ENCODE measurements at regions not wholly inside any gene's neighbourhood (a gene's known extent, or its start where the extent isn't known, plus 50 kb on each side); places are given as distances from the start of the nearest gene placed in this dataset.
"Not testable (repeated sequence)": the region's sequence is repeated elsewhere in the genome, so short reads cannot be mapped to it uniquely, and the experiment has no call there.

DNA sequence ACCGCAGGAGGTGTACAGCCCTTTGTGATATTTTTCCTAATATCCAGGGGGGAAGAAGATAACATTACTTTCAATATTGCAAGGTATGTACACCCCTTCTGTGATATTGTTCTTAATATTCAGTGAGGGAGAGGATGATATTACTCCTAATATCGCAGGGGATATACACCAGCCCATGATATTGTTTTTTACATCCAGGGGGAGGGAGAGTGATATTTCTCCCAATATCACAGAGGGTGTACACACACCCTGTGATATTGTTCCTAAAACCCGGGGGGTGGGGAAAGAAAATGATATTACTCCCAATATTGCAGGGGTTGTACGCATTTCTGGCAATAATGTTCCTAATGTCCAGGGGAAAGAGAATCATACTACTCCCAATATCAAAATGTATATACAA lies 58.0 kb upstream of the SLC25A48 start:
- no peak for DNase-seq (ENCODE audit: low read depth, low spot score)

DNA sequence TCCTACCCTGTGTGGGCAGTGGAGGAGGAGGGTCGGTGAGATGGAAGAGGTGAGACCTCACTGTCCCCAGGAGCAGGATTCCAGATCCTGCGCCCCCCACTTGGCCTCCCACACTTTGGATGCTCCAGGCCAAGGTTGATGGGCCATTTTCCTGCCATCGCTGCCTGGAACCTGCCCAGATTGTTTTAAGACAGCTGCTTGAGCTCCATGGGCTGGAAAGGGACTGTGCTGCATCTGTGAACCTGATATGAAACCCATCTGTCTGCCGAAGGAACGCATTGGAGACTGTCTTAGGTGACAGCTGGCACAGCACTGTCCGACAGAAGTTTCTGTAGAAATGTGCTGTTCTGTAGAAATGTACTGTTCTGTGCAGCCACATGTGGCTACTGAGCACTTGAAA lies 72.7 kb upstream of the SLC25A48 start:
- H3K4me3 ChIP-seq (ENCODE audit: low read length) = no peak overlapping the region
- no peak for DNase-seq (ENCODE audit: low read depth, low spot score)

More for the DNA sequence above, 58.0 kb upstream of the SLC25A48 start:
- no peak overlapping the region for H3K4me3 ChIP-seq (ENCODE audit: low read length)

DNA sequence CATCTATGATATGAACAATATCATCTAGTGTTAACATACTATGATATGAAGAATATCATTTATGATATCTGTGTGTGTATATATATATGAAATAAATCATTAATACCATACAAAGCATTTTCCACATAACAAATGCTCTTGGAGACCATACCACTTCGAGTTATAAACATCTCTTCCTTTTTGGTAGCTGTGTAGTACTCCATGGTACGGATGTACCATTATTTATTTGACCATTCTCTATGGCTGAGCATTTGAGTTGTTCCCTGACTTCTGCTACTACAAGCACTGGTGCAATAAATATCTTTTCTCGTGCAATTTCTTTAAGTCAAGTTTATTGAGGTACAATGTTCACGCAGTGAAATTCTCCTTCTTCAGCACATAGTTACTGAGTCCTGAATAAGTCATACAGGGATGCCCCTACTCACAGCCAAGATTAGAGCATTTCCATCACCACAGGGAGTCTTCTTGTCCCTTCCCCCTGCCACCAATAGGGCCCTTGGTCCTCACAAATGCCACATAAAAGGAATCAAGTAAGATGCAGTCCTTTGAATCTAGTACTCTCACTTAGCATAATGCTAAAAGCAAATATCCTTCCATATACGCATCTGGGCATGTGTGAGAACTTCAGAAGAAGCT lies 75.2 kb upstream of the SLC25A48 start:
- no peak overlapping the region for H3K4me3 ChIP-seq (ENCODE audit: low read length)
- no peak for DNase-seq (ENCODE audit: low read depth, low spot score)

DNA sequence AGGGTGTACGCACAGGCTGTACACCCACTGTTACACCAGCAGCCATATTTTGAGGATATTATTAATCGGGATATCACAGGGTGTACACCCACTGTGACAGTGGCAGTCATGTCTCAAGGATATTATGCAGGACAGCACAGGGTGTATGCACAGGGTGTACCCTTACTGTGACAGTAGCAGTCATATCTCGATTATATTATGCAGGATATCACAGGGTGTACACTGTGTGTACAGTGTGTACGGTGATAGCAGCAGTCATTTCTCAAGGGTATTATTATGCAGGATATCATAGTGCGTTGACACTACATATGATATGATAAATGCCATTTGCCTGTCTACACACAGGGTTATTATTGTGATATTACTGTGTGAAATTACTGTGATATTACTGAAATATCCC lies 80.5 kb upstream of the SLC25A48 start:
- DNase-seq (ENCODE audit: low read depth, low spot score) = no peak
- no peak overlapping the region for H3K4me3 ChIP-seq (ENCODE audit: low read length)

DNA sequence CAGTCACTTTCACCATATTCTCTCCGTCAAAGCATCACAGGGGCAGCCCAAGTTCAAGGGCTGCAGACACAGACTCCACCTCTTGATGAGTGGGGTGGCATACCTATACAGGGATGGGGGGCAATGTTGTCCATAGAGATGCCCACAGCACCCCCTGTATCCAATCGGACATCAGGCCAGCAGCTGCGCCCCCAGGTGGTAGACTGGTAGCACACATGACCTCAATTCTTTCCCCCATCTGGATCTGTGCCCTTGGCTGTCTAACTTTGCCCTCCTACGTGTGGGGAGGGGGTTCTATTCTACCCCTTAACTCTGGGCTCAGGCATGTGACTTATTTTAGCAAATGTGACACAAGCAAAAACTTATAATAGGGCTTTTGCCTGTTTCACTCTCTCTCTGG lies 84.0 kb upstream of the SLC25A48 start:
- DNase-seq (ENCODE audit: low read depth, low spot score) = no peak

DNA sequence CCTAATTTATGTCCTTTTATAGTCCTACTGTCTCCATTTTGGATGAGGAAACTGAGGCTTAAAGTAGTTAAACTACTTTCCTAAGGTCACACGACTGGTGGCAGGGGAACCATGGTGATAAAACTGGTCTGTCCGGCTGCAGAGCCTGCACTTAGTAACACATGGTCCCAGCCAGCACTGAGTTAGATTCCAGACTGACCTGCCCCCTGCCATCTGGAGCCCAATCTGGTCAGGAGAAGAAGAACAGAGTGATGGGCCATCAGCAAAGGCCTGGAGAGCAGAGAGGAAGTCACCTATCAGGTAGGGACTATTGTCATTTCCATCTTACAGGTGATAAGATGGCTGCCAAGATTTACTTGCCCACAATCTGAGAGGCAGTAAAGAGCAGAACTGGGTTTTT lies 86.6 kb upstream of the SLC25A48 start:
- H3K4me3 ChIP-seq (ENCODE audit: low read length) = no peak overlapping the region
- DNase-seq (ENCODE audit: low read depth, low spot score) = no peak

More for the DNA sequence above, 84.0 kb upstream of the SLC25A48 start:
- no peak overlapping the region for H3K4me3 ChIP-seq (ENCODE audit: low read length)

DNA sequence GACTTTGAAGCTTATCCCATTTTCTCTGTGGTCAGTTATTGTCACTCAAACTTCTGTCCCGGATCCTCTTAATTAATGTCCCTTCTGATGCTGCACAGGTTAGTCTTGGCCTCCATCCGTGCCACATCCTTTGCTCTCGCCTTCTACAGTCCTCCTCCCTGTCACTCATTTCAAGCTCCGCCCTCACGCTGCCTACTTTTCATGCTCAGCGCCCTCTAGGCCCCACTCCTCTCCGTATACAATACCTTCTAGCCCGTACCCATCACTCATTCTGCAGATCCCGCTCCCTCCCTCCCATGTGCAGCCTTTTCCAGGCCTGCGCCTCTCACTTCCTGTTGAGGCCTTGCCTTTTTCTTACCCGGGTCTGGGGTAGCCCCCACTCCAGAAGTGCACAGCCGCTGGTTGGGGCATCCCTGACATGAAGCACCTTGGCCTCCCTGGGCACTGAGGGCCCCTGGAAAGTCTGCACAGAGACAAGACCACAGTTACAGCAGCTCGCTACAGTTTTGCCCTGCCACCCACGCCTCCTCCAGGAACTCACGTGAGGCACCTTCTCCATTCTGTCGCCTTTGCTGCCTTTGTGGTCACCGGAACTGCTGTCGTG lies 88.5 kb upstream of the SLC25A48 start:
- H3K4me3 ChIP-seq (ENCODE audit: low read length) = no peak overlapping the region
- no peak for DNase-seq (ENCODE audit: low read depth, low spot score)

DNA sequence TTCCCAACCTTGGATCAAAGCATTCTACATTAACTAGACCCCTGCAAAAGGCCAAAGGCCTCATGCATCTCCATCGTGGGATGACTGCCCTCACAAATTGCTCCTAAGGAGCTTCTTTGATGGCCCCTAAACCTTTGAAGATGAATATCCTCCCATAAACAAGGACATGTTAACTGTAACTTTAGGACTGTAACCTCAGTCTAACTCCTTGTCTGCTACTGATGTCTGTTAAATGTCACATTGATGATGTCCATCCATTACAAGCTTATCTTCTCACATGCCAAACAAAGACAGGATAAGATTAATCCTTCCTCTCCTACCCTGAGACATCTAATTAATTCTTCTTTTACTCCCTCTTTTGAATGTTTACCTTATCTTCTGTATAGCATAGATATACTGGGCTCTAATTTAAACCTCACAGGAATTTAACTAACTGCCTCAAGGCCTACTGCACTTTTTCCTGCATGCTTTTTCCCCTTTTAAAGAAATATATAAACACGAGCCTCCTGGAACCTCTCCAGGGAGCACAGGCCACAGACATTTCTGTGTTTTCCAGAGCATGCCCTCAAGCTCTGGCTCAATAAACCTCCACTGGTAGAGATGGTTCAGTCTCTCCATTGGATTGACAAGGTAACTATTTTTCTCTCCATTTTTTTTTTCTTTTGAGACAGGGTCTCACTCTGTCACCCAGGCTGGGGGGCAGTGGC lies 90.6 kb upstream of the SLC25A48 start:
- no peak overlapping the region for H3K4me3 ChIP-seq (ENCODE audit: low read length)
- DNase-seq (ENCODE audit: low read depth, low spot score) = no peak

DNA sequence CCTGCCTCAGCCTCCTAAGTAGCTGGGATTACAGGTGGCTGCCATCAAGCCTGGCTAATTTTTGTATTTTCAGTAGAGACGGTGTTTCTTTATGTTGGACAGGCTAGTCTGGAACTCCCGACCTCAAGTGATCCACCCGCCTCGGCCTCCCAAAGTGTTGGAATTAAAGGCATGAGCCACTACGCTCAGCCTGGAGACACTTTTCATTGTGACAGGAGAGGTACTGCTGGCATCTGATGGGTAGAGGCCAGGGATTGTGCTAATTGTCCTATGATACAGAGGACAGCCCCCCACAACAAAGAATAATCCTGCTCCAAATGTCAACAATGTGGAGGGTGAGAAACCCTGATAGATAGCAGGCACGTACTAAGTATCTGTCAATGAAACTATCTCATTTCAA lies 91.3 kb upstream of the SLC25A48 start:
- DNase-seq (ENCODE audit: low read depth, low spot score) = no peak
- no peak overlapping the region for H3K4me3 ChIP-seq (ENCODE audit: low read length)

DNA sequence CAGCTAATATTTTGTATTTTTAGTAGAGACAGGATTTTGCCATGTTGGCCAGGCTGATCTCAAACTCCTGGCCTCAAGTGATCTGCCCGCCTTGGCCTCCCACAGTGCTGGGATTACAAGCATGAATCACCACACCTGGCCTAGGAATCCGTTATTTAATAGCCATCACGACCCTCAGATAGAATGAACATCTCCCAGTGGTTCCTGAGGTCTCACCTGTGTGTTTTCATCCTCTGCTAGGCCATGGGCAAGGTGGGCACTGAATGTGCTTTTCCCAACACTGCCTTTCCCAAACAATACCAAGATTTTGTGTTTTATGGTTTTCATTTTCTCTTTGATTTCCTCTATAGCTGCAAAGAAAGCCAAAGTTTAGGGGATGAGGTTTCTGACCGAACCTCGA lies 92.2 kb upstream of the SLC25A48 start:
- H3K4me3 ChIP-seq (ENCODE audit: low read length); DNase-seq (ENCODE audit: low read depth, low spot score): not testable (repeated sequence)

DNA sequence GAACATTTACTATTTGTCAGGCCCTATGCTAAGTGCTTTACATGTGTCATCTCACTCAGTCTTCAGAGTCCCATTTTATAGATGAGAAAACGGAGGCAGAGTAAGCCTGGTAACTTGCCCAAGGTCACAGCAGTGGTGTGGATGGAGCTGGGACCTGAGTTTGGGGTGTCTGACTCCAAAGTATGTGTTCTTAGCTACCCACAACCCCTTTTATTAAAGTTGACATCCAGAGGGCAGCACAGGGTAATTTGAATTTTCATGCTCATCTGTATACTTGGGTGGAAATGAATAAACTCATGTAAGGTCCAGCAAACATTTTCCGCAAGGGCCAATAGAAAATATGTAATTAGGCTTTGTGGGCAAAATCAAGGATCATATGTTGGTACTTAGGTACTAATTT lies 93.4 kb upstream of the SLC25A48 start:
- DNase-seq (ENCODE audit: low read depth, low spot score) = no peak

DNA sequence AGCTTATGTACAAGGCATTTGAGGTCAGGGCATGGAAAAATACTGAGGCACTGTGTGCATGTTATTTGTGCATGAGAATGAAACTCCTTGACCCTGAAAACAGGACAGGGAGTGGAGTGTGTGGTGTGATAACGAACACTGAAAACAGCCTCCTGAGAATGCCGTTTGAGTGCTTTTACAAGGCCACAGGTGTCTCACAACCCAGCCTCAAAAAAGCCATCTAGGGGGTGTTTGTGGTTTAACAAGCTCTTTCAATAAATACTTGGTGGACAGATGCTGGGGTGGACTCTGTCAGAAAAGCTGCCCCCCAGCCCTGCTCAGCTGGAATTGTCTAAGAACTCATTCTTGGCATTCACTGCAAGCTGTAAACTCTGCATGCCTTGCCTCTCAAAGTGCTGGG lies 94.0 kb upstream of the SLC25A48 start:
- DNase-seq (ENCODE audit: low read depth, low spot score) = no peak
- no peak overlapping the region for H3K4me3 ChIP-seq (ENCODE audit: low read length)

More for the DNA sequence above, 93.4 kb upstream of the SLC25A48 start:
- H3K4me3 ChIP-seq (ENCODE audit: low read length) = no peak overlapping the region

DNA sequence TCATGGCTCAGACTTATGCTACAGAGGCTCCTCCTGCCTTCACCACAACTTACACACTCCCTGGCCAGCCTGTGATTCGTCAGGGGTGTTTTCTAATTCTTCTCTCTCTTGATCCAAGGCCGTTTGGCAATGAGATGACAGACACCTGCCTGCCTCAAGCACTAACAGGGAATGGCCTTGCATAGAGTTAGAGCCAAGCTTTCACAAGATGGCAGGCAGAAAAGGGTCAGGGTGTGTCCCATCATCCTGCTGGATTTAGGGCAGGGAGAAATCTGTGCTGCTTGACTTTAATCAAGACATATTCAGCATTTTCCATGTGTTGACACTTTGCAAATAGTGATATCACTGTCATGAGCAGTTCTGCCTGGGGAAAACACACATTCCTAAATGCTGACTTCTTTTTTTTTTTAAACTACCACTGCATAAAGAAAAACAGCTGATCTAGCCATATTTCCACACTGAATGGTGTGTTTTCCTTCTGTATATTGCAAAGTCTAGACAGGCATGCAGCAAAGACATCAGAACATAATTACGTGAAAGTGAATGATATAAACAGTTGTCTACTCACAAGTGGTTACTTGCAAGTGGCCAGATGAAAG lies 95.0 kb upstream of the SLC25A48 start:
- DNase-seq (ENCODE audit: low read depth, low spot score) = no peak
- no peak overlapping the region for H3K4me3 ChIP-seq (ENCODE audit: low read length)

DNA sequence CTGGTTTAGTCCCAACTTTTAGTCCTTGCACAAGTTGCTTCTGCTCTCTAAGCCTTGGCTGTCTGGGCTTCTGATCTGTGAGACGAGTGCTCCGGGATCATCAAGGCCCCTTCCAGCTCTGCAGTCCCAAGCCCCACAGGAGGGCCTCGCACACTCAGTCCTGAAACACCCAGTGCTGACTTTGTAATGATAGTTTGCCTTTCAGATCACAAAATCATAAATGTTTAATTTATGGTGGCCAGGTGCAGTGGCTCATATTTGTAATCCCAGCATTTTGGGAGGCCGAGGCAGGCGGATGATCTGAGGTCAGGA lies 95.9 kb upstream of the SLC25A48 start:
- no peak for DNase-seq (ENCODE audit: low read depth, low spot score)

DNA sequence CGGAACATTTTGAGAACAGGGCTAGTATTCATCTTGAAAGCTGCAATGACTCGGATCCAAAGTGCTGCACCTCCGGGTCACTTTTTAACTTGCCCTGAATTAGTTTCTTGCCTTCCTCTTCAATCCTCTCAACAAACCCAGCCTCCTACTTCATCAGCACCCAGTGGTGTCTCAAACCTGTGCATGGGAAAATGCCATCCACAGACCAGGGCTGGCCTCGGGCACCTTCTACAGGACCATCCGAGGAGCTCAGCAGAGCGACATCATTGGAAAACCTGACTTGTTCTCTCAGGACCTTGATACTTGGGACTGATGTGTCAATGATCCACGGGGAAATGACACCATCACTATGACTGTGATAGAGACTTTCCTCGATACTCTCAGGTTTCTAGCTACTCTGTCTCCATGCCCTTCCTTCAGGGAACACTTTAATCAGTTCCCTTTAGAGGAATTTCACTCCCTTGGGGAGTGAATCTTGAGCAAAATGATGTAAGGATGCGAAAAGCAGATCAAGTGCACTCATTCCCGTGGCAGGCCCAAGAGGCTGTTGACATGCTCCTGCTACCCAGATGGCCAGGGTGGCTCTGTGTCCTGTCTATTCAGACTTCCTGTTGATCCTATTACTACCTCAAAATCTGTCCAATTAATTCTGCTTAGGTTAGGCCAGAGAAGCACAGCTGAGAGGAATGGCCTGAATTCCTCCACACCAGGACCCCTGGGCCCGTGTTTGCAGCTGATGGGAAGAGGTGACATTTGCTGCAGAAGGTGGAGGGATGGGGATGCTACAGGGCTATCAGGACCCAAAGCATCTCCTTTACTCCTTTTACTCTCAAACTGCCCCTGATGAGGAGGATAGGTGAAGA lies 96.5 kb upstream of the SLC25A48 start:
- no peak for DNase-seq (ENCODE audit: low read depth, low spot score)
- H3K4me3 ChIP-seq (ENCODE audit: low read length) = no peak overlapping the region

More for the DNA sequence above, 95.9 kb upstream of the SLC25A48 start:
- no peak overlapping the region for H3K4me3 ChIP-seq (ENCODE audit: low read length)

DNA sequence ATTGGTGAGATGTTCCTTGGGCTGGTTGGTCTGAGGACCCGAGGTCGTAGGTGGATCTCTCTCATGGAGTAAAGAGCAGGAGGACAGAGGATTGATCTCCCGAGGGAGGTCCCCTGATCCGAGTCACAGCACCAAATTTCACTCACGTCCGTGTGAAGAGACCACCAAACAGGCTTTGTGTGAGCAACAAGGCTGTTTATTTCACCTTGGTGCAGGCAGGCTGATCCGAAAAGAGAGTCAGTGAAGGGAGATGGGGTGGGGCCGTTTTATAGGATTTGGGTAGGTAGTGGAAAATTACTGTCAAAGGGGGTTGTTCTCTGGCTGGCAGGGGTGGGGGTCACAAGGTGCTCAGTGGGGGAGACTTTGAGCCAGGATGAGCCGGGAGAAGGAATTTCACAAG lies 97.5 kb upstream of the SLC25A48 start:
- not testable (repeated sequence) for DNase-seq (ENCODE audit: low read depth, low spot score)

DNA sequence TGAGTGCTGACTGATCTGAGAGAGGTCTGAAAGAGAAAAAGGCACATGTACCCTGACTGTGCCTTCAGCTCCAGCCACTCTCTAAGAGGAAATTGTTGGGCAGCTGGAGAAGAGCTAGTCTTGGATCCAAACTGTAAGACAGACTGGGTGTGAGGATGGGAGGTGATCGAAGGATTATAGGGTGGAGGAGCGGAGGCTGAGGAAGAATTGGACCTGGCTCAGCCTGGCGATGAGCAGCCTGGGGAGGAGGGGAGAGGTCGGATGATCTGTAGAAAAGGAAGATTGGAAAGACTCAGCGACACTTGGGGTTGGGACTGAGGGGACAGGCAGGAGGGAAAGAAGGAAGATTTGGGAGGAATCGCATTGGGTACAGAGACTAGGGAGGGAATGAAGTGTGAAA lies 98.6 kb upstream of the SLC25A48 start:
- no peak overlapping the region for H3K4me3 ChIP-seq (ENCODE audit: low read length)
- DNase-seq (ENCODE audit: low read depth, low spot score) = no peak

More for the DNA sequence above, 97.5 kb upstream of the SLC25A48 start:
- H3K4me3 ChIP-seq (ENCODE audit: low read length) = not testable (repeated sequence)

DNA sequence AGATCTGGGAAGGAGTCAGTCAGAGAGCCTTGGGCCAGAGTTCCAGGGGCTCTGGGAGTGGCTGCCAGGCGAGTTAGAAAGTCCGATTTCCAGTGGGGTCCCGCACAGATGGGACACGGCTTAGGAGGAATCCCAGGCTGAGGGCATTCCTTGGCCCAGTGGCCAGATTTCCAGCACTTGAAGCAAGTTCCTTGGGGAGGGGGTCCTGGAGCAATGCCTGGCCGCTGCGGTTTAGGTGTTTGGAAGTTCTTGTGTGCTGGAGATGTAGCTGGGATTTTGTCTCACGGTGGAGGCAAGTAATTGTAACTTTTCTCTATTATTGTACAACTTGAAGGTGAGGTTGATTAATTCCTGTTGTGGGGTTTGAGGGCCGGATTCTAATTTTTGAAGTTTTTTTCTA lies 99.5 kb upstream of the SLC25A48 start:
- DNase-seq (ENCODE audit: low read depth, low spot score); H3K4me3 ChIP-seq (ENCODE audit: low read length): not testable (repeated sequence)

DNA sequence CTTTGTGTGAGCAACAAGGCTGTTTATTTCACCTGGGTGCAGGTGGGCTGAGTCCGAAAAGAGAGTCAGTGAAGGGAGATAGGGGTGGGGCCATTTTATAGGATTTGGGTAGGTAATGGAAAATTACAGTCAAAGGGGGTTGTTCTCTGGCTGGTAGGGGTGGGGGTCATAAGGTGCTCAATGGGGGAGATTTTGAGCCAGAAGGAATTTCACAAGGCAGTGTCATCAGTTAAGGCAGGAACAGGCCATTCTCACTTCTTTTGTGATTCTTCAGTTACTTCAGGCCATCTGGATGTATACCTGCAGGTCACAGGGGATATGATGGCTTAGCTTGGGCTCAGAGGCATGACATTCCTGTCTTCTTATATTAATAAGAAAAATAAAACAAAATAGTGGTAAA lies 103.4 kb upstream of the SLC25A48 start:
- H3K4me3 ChIP-seq (ENCODE audit: low read length) = not testable (repeated sequence)

More for the DNA sequence above, 103.4 kb upstream of the SLC25A48 start:
- DNase-seq (ENCODE audit: low read depth, low spot score) = not testable (repeated sequence)

Measured in Jurkat, Clone E6-1 (cell line).